Heart left ventricle (tissue), 13 donors: ENCODE measurements at regions not wholly inside any gene's neighbourhood (a gene's known extent, or its start where the extent isn't known, plus 50 kb on each side); places are given as distances from the start of the nearest gene placed in this dataset.

Experiments
- CTCF ChIP-seq, 12 donors: fragments of 200-600 bp; sonication (generic) in 4 of 12; IDR thresholded peaks; one replicate each; pipeline versions ENCODE4 v1.5.0 to v1.8.0; 2018 to 2022; ENCODE audit warnings: antibody characterized with exemption in 12 of 12, mild to moderate bottlenecking in 5 of 12
- POLR2A ChIP-seq, 2 donors: fragments of 450-650 bp; IDR thresholded peaks; one replicate each; pipeline ENCODE4 v1.6.1; 2017; ENCODE audit warnings: antibody characterized with exemption in 2 of 2, mild to moderate bottlenecking in 2 of 2, moderate library complexity in 2 of 2
- donor health status: ischemic (EF 13 %, LVEDD 7.1; RV severe dilation, severe dysfunction).
- donor health status: DM: no; HTN: yes; CAD: no.
- donor health status: DM: no; HTN: no; CAD: no.
- donor health status: ischemic (EF 25% LVEDD 6.9; RV normal size, moderate dysfunction).
- donor health status: ischemic (EF 25% LVEDD 5.7; RV mildly dilated, moderate dysfunction).
- donor health status: ischemic (EF 35%, LVEDD 5.7; RV mildly dilated, moderate dysfunction).
- donor health status: nonischemic (EF 11% LVEDD 7.7; RV severe dilation, severe dysfunction).
- donor health status: DM: yes; HTN: yes; CAD: no.
- donor health status: PGD.
- donor health status: ischemic (EF 29% LVEDD 5.4; RV normal size, mild dysfunction).
- donor health status: nonischemic (EF 23%, LVEDD 6.1; RV moderate dilation, normal function).

- TF ChIP-seq CTCF (IDR thresholded peaks at IDR 0.05) = no peak
- no peak for TF ChIP-seq POLR2A (IDR thresholded peaks at IDR 0.05)
Observed at GRCh38 chr4:134628066-134628465, 426.5 kb upstream of the PABPC4L start.
